ENCODE measurements at regions not wholly inside any gene's neighbourhood (a gene's known extent, or its start where the extent isn't known, plus 50 kb on each side); places are given as distances from the start of the nearest gene placed in this dataset.

GRCh38 chr2:52336951-52337350, 1305.0 kb upstream of the NRXN1 start:
- intact Hi-C loops (cut with DNase I) = no loop called here
- Histone ChIP-seq H3K27ac (no peak overlapping the region), H3K4me1 (no peaks in the 10 kb centered on the region), H3K27me3 (no peaks in the 10 kb centered on the region), H3K4me3 (no peak overlapping the region), H3K9me3 (peaks cover 0 to 2% (median 0%) of the 10 kb centered on the region in 4 donors), H3K36me3 (no peaks in the 10 kb centered on the region)
- TF ChIP-seq CTCF (IDR thresholded peaks at IDR 0.05) = no peak
- no peak for TF ChIP-seq POLR2AphosphoS5 (IDR thresholded peaks at IDR 0.05)
- no peak for TF ChIP-seq POLR2A (IDR thresholded peaks at IDR 0.05)
- no peak for TF ChIP-seq EP300 (IDR thresholded peaks at IDR 0.05)
- 32 to 76% methylated on average over 2 of the region's 2 CpGs for WGBS, 2 donors
- DNase-seq = no peak

GRCh38 chr2:52335727-52336126, 1303.8 kb upstream of the NRXN1 start:
- H3K4me1 ChIP-seq = no peaks in the 10 kb centered on the region
- no peak overlapping the region for H3K4me3 ChIP-seq
- H3K9me3 ChIP-seq = peaks cover 0 to 2% (median 0%) of the 10 kb centered on the region in 4 donors
- TF ChIP-seq POLR2AphosphoS5 (IDR thresholded peaks at IDR 0.05) = no peak
- no peak for TF ChIP-seq EP300 (IDR thresholded peaks at IDR 0.05)
- no peak for TF ChIP-seq POLR2A (IDR thresholded peaks at IDR 0.05)
- TF ChIP-seq CTCF (IDR thresholded peaks at IDR 0.05) = no peak
- no peak overlapping the region for H3K27ac ChIP-seq
- H3K36me3 ChIP-seq = no peaks in the 10 kb centered on the region
- DNase-seq = no peak
- 29 to 55% methylated on average over 1 of the region's 1 CpG for WGBS, 2 donors
- H3K27me3 ChIP-seq = no peaks in the 10 kb centered on the region
- intact Hi-C loops (cut with DNase I) = no loop called here

GRCh38 chr2:52334185-52334584, 1302.3 kb upstream of the NRXN1 start:
- Histone ChIP-seq H3K9me3 (peaks cover 0 to 2% (median 0%) of the 10 kb centered on the region in 4 donors), H3K4me1 (no peaks in the 10 kb centered on the region), H3K36me3 (no peaks in the 10 kb centered on the region), H3K4me3 (no peak overlapping the region), H3K27me3 (no peaks in the 10 kb centered on the region), H3K27ac (no peak overlapping the region)
- no peak for DNase-seq
- TF ChIP-seq EP300 (IDR thresholded peaks at IDR 0.05) (no peak), CTCF (IDR thresholded peaks at IDR 0.05) (no peak), POLR2A (IDR thresholded peaks at IDR 0.05) (no peak), POLR2AphosphoS5 (IDR thresholded peaks at IDR 0.05) (no peak)
- intact Hi-C loops (cut with DNase I) = no loop called here
- 56 to 79% methylated on average over 4 of the region's 4 CpGs for WGBS, 2 donors

- 91 to 93% methylated on average over 2 of the region's 2 CpGs for WGBS, 2 donors
- H3K4me3 ChIP-seq = no peak overlapping the region
- no peaks in the 10 kb centered on the region for H3K4me1 ChIP-seq
- peaks cover 0 to 5% (median under 1%) of the 10 kb centered on the region in 4 donors for H3K9me3 ChIP-seq
- no peak overlapping the region for H3K27ac ChIP-seq
- intact Hi-C loops (cut with DNase I) = no loop called here
- no peak for TF ChIP-seq EP300 (IDR thresholded peaks at IDR 0.05)
- TF ChIP-seq POLR2AphosphoS5 (IDR thresholded peaks at IDR 0.05) = no peak
- TF ChIP-seq POLR2A (IDR thresholded peaks at IDR 0.05) = no peak
- no peak for TF ChIP-seq CTCF (IDR thresholded peaks at IDR 0.05)
- no peaks in the 10 kb centered on the region for H3K27me3 ChIP-seq
- H3K36me3 ChIP-seq = no peaks in the 10 kb centered on the region
- no peak for DNase-seq
Measured at GRCh38 chr2:52327641-52328040, 1295.7 kb upstream of the NRXN1 start.

- TF ChIP-seq POLR2A (IDR thresholded peaks at IDR 0.05) (no peak), POLR2AphosphoS5 (IDR thresholded peaks at IDR 0.05) (no peak), CTCF (IDR thresholded peaks at IDR 0.05) (no peak), EP300 (IDR thresholded peaks at IDR 0.05) (no peak)
- WGBS, 2 donors = 91 to 93% methylated on average over 3 of the region's 3 CpGs
- H3K4me3 ChIP-seq = no peak overlapping the region
- no peaks in the 10 kb centered on the region for H3K4me1 ChIP-seq
- intact Hi-C loops (cut with DNase I) = no loop called here
- H3K9me3 ChIP-seq = no peaks in the 10 kb centered on the region
- H3K27me3 ChIP-seq = no peaks in the 10 kb centered on the region
- H3K36me3 ChIP-seq = no peaks in the 10 kb centered on the region
- no peak for DNase-seq
- no peak overlapping the region for H3K27ac ChIP-seq
Measured at GRCh38 chr2:52314231-52314630, 1282.3 kb upstream of the NRXN1 start.

Measured in sigmoid colon (tissue), 6 donors.